ENCODE measurements at regions not wholly inside any gene's neighbourhood (a gene's known extent, or its start where the extent isn't known, plus 50 kb on each side); places are given as distances from the start of the nearest gene placed in this dataset.

DNA sequence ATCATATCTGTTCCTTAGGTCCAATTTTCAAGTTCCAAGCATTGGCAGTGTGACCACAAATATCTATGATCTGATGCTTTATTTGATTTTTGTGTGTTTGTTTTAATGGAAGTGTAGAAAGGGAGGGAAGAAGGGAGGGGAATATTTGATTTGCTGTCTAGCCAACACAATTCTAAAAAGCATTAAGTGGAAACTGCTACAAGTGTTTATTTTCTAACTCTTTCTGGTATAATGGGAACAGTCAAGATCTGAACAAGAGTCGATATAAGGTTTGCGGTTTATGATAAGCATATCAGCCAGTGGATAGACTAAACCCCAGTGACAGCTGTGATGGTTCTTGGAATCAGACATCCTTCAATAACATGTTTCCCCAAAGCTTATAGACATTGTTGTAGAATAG, 267.8 kb upstream of the SNX7 start:
- no peak for DNase-seq (ENCODE audit: low read depth in 1 of 2, low spot score in 1 of 2)
- Histone ChIP-seq H3K4me3 (replicated peaks; ENCODE audit: insufficient read depth, low read length) (no peak overlapping the region), H3K27me3 (ENCODE audit: insufficient read depth, poor library complexity, severe bottlenecking) (no peaks in the 10 kb centered on the region), H3K27ac (replicated peaks) (no peak overlapping the region)
- TF ChIP-seq CTCF (IDR thresholded peaks at IDR 0.05; ENCODE audit: insufficient read depth, low read length) = no peak

- Histone ChIP-seq H3K4me3 (replicated peaks; ENCODE audit: insufficient read depth, low read length) (no peak overlapping the region), H3K27ac (replicated peaks) (no peak overlapping the region), H3K27me3 (ENCODE audit: insufficient read depth, poor library complexity, severe bottlenecking) (no peaks in the 10 kb centered on the region)
- DNase-seq (ENCODE audit: low read depth in 1 of 2, low spot score in 1 of 2) = no peak
- TF ChIP-seq, protein P1, sequence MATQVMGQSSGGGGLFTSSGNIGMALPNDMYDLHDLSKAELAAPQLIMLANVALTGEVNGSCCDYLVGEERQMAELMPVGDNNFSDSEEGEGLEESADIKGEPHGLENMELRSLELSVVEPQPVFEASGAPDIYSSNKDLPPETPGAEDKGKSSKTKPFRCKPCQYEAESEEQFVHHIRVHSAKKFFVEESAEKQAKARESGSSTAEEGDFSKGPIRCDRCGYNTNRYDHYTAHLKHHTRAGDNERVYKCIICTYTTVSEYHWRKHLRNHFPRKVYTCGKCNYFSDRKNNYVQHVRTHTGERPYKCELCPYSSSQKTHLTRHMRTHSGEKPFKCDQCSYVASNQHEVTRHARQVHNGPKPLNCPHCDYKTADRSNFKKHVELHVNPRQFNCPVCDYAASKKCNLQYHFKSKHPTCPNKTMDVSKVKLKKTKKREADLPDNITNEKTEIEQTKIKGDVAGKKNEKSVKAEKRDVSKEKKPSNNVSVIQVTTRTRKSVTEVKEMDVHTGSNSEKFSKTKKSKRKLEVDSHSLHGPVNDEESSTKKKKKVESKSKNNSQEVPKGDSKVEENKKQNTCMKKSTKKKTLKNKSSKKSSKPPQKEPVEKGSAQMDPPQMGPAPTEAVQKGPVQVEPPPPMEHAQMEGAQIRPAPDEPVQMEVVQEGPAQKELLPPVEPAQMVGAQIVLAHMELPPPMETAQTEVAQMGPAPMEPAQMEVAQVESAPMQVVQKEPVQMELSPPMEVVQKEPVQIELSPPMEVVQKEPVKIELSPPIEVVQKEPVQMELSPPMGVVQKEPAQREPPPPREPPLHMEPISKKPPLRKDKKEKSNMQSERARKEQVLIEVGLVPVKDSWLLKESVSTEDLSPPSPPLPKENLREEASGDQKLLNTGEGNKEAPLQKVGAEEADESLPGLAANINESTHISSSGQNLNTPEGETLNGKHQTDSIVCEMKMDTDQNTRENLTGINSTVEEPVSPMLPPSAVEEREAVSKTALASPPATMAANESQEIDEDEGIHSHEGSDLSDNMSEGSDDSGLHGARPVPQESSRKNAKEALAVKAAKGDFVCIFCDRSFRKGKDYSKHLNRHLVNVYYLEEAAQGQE (IDR thresholded peaks at IDR 0.05; ENCODE audit: insufficient replicate concordance, low read depth) = no peak
- TF ChIP-seq CTCF (IDR thresholded peaks at IDR 0.05; ENCODE audit: insufficient read depth, low read length) (no peak), SPI1 (IDR thresholded peaks at IDR 0.05; ENCODE audit: borderline replicate concordance, low read depth) (no peak), POLR2AphosphoS5 (IDR thresholded peaks at IDR 0.05; ENCODE audit: low read depth) (no peak), GABPA (IDR thresholded peaks at IDR 0.05; ENCODE audit: low read depth) (no peak)
These were observed 270.3 kb upstream of the SNX7 start for GRCh38 chr1:98391175-98391574.

DNA sequence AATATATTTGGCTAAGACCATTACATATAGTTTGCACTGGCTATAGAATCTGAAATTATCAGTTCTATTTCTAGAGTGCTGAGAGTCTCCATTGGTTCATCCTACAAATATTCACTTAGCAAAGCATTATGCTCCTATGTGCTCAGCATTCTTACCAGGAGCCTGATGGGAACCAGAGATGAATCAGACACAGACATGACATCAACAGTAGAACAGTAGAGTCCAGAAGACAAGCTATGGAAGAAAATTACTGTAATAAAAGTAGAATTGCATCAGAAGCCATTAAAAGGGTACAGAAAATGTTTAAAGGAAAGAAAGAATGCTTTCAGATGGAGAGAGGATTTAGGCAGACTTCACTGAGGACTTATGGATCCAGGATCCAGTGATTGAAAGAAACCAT, 271.7 kb upstream of the SNX7 start:
- no peak overlapping the region for H3K27ac ChIP-seq (replicated peaks)
- TF ChIP-seq SPI1 (IDR thresholded peaks at IDR 0.05; ENCODE audit: borderline replicate concordance, low read depth) = no peak
- TF ChIP-seq CTCF (IDR thresholded peaks at IDR 0.05; ENCODE audit: insufficient read depth, low read length) = no peak
- TF ChIP-seq POLR2AphosphoS5 (IDR thresholded peaks at IDR 0.05; ENCODE audit: low read depth) = no peak
- TF ChIP-seq GABPA (IDR thresholded peaks at IDR 0.05; ENCODE audit: low read depth) = no peak
- TF ChIP-seq, protein P1 (IDR thresholded peaks at IDR 0.05; ENCODE audit: insufficient replicate concordance, low read depth) = no peak

GRCh38 chr1:98388441-98388840, 273.1 kb upstream of the SNX7 start:
- Histone ChIP-seq H3K4me3 (replicated peaks; ENCODE audit: insufficient read depth, low read length) (no peak overlapping the region), H3K27me3 (ENCODE audit: insufficient read depth, poor library complexity, severe bottlenecking) (no peaks in the 10 kb centered on the region), H3K27ac (replicated peaks) (no peak overlapping the region)
- TF ChIP-seq CTCF (IDR thresholded peaks at IDR 0.05; ENCODE audit: insufficient read depth, low read length) = no peak
- TF ChIP-seq POLR2AphosphoS5 (IDR thresholded peaks at IDR 0.05; ENCODE audit: low read depth) = no peak
- TF ChIP-seq, protein P1 (IDR thresholded peaks at IDR 0.05; ENCODE audit: insufficient replicate concordance, low read depth) = no peak
- no peak for TF ChIP-seq GABPA (IDR thresholded peaks at IDR 0.05; ENCODE audit: low read depth)
- no peak for TF ChIP-seq SPI1 (IDR thresholded peaks at IDR 0.05; ENCODE audit: borderline replicate concordance, low read depth)
- peak in 1 of 2 experiments; percentile 4 for DNase-seq (ENCODE audit: low read depth in 1 of 2, low spot score in 1 of 2)

More for the DNA sequence above, 271.7 kb upstream of the SNX7 start:
- Histone ChIP-seq H3K27me3 (ENCODE audit: insufficient read depth, poor library complexity, severe bottlenecking) (no peaks in the 10 kb centered on the region), H3K4me3 (replicated peaks; ENCODE audit: insufficient read depth, low read length) (no peak overlapping the region)
- DNase-seq (ENCODE audit: low read depth in 1 of 2, low spot score in 1 of 2) = no peak
